ENCODE measurements at regions not wholly inside any gene's neighbourhood (a gene's known extent, or its start where the extent isn't known, plus 50 kb on each side); places are given as distances from the start of the nearest gene placed in this dataset.

GRCh38 chr6:40734607-40735006 lies 147.4 kb upstream of the LRFN2 start:
- TF ChIP-seq, protein P1, sequence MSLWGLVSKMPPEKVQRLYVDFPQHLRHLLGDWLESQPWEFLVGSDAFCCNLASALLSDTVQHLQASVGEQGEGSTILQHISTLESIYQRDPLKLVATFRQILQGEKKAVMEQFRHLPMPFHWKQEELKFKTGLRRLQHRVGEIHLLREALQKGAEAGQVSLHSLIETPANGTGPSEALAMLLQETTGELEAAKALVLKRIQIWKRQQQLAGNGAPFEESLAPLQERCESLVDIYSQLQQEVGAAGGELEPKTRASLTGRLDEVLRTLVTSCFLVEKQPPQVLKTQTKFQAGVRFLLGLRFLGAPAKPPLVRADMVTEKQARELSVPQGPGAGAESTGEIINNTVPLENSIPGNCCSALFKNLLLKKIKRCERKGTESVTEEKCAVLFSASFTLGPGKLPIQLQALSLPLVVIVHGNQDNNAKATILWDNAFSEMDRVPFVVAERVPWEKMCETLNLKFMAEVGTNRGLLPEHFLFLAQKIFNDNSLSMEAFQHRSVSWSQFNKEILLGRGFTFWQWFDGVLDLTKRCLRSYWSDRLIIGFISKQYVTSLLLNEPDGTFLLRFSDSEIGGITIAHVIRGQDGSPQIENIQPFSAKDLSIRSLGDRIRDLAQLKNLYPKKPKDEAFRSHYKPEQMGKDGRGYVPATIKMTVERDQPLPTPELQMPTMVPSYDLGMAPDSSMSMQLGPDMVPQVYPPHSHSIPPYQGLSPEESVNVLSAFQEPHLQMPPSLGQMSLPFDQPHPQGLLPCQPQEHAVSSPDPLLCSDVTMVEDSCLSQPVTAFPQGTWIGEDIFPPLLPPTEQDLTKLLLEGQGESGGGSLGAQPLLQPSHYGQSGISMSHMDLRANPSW (CRISPR knock-in tag; conservative IDR thresholded peaks at IDR 0.05; ENCODE audit: low read depth): no peak
- no peak for TF ChIP-seq SMAD3 (CRISPR knock-in tag; IDR thresholded peaks at IDR 0.05; ENCODE audit: borderline replicate concordance)
- no peak for TF ChIP-seq FOXP4 (CRISPR knock-in tag; IDR thresholded peaks at IDR 0.05)
- no peak for TF ChIP-seq CTCF (IDR thresholded peaks at IDR 0.05)
- no peak for TF ChIP-seq RELA (CRISPR knock-in tag; IDR thresholded peaks at IDR 0.05; ENCODE audit: borderline replicate concordance)
- TF ChIP-seq ATF3 (CRISPR knock-in tag; conservative IDR thresholded peaks at IDR 0.05): no peak
- no peak for TF ChIP-seq JAZF1 (CRISPR knock-in tag; IDR thresholded peaks at IDR 0.05)
